GM23338 (cell line): ENCODE measurements at regions not wholly inside any gene's neighbourhood (a gene's known extent, or its start where the extent isn't known, plus 50 kb on each side); places are given as distances from the start of the nearest gene placed in this dataset.

ENCODE experiments used
- CREB1 ChIP-seq: fragments of 250-450 bp; sonication (Bioruptor Pico); IDR thresholded peaks from 2 replicates; pipeline ENCODE4 v1.5.0; 2020; ENCODE audit warnings: low read depth, mild to moderate bottlenecking, moderate library complexity
- CTCF ChIP-seq, 2 experiments: fragments of 200-600 bp in 1 of 2; sonication (generic) in 1 of 2; conservative IDR thresholded peaks; 2 replicates each; pipeline versions ENCODE4 v1.5.1 to v1.6.1; 2016 to 2017; ENCODE audit warnings: antibody characterized with exemption in 2 of 2, low read depth in 2 of 2, mild to moderate bottlenecking in 2 of 2, moderate library complexity in 1 of 2
- EZH2 ChIP-seq: fragments of 200-600 bp; sonication (generic); IDR thresholded peaks from one replicate; pipeline ENCODE4 v1.8.0; 2017; ENCODE audit warnings: antibody characterized with exemption, mild to moderate bottlenecking, low read depth; ENCODE audit not compliant: unreplicated experiment
- POLR2AphosphoS5 ChIP-seq: IDR thresholded peaks from 2 replicates; pipeline ENCODE4 v1.6.1; 2016; ENCODE audit warnings: antibody characterized with exemption, low read depth
- REST ChIP-seq: IDR thresholded peaks from one replicate; pipeline ENCODE4 v1.6.1; 2018; ENCODE audit warnings: antibody characterized with exemption; ENCODE audit not compliant: unreplicated experiment
- STAT1 ChIP-seq: IDR thresholded peaks from one replicate; pipeline ENCODE4 v1.6.1; 2016; ENCODE audit warnings: antibody characterized with exemption; ENCODE audit not compliant: unreplicated experiment
- ZNF114 ChIP-seq: fragments of 250-450 bp; sonication (Bioruptor Pico); IDR thresholded peaks from 2 replicates; pipeline ENCODE4 v1.5.0; 2020; ENCODE audit warnings: mild to moderate bottlenecking, moderate library complexity

- no peak for TF ChIP-seq CTCF (conservative IDR thresholded peaks at IDR 0.05; ENCODE audit: low read depth in 2 of 2)
- no peak for TF ChIP-seq POLR2AphosphoS5
- TF ChIP-seq ZNF114, result no peak
- no peak for TF ChIP-seq EZH2
- no peak for TF ChIP-seq CREB1
- TF ChIP-seq REST, result no peak
- TF ChIP-seq STAT1, result no peak
These were observed 190.2 kb upstream of the FN1 start for GRCh38 chr2:215626063-215626462.
